SH-SY5Y (cell line): ENCODE measurements at regions not wholly inside any gene's neighbourhood (a gene's known extent, or its start where the extent isn't known, plus 50 kb on each side); places are given as distances from the start of the nearest gene placed in this dataset.

Experiments
- GATA2 ChIP-seq: IDR thresholded peaks from 2 replicates; pipeline ENCODE4 v1.6.1; 2011; ENCODE audit warnings: mild to moderate bottlenecking, low read depth, low read length
- GATA3 ChIP-seq: IDR thresholded peaks from 2 replicates; pipeline ENCODE4 v1.6.1; 2011; ENCODE audit warnings: low read depth, mild to moderate bottlenecking, low read length, moderate library complexity

DNA sequence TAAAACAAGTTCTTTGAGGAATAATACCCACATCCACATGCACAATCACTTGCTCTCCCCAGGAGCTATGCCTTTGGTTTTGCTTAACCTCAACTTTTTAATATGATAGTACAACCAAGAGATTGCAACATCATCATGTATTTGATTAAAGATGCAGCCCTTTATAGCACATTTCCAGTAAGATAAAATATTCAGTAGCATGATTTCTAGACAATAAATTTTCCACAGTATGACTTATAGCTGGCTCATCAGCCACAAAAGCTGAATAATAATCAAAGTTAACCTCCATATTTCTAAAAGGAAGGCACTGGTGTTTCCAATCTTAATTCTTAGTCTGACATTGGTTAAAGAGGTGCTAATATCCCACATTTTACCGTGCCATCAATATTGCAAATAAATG, 622.5 kb downstream of the TBL1XR1 start:
- TF ChIP-seq GATA3 = no peak
- no peak for TF ChIP-seq GATA2
